SW 1271 (cell line): ENCODE measurements at regions not wholly inside any gene's neighbourhood (a gene's known extent, or its start where the extent isn't known, plus 50 kb on each side); places are given as distances from the start of the nearest gene placed in this dataset.

ENCODE experiments used
- DNase-seq, 2 experiments: peaks; one replicate each; lab custom pipeline; 2025; lab: John Stamatoyannopoulos, UW

GRCh38 chr3:194536871-194537637, 50.3 kb upstream of the ATP13A3 start:
- peak in 1 of 2 experiments; percentile 40 for DNase-seq
